ENCODE measurements at regions not wholly inside any gene's neighbourhood (a gene's known extent, or its start where the extent isn't known, plus 50 kb on each side); places are given as distances from the start of the nearest gene placed in this dataset.

- TF ChIP-seq REST (IDR thresholded peaks at IDR 0.05; ENCODE audit: borderline replicate concordance): no peak
- no peak for TF ChIP-seq CTCF (IDR thresholded peaks at IDR 0.05; ENCODE audit: poor library complexity, severe bottlenecking)
- no peak for TF ChIP-seq EP300 (conservative IDR thresholded peaks at IDR 0.05; ENCODE audit: poor library complexity, severe bottlenecking)
- no peak for TF ChIP-seq POLR2AphosphoS5 (IDR thresholded peaks at IDR 0.05)
These were observed 615.4 kb upstream of the MIS18BP1 start for GRCh38 chr14:45868377-45868776.

Data from neural cell (in vitro differentiated cells).